IMR-90 (cell line): ENCODE measurements at regions not wholly inside any gene's neighbourhood (a gene's known extent, or its start where the extent isn't known, plus 50 kb on each side); places are given as distances from the start of the nearest gene placed in this dataset.

Source experiments
- ATAC-seq: fragments of 200-7000 bp; cut with Tn5 transposase; 2 replicates; pipeline ENCODE4 v1.9.1; 2020; ENCODE audit warnings: low read depth, mild to moderate bottlenecking, moderate library complexity
- BruUV-seq: library from RNA; stranded (reverse); fragments of 400-500 nt; replicated peaks from 2 replicates; lab custom pipeline; 2021; lab: Mats Ljungman, UMichigan
- CTCF ChIA-PET: fragments of 300-600 bp; formaldehyde crosslinking; extraction: SDS; loops from one replicate; lab custom pipeline; 2021; ENCODE audit warnings: antibody characterized with exemption; lab: Yijun Ruan, JAX
- POLR2A ChIA-PET: fragments of 300-600 bp; sonication (Branson Sonifier 250); formaldehyde crosslinking; loops from one replicate; lab custom pipeline; 2022; ENCODE audit warnings: antibody characterized with exemption; ENCODE audit not compliant: unreplicated experiment; lab: Charles Lee
- DNase-seq: peaks from one replicate; pipeline ENCODE4 v3.0.0; 2013
- H2AFZ ChIP-seq: replicated peaks from 2 replicates; pipeline ENCODE3; 2013; ENCODE audit warnings: low read length, mild to moderate bottlenecking; ENCODE audit not compliant: poor library complexity
- H2AK5ac ChIP-seq: 2 replicates; pipeline ENCODE4 v1.6.1; 2013; ENCODE audit warnings: low read depth, low read length, inconsistent platforms
- H2AK9ac ChIP-seq: replicated peaks from 2 replicates; pipeline ENCODE3; 2013; ENCODE audit warnings: mild to moderate bottlenecking, low read depth, low read length, moderate library complexity; ENCODE audit not compliant: poor library complexity
- H2BK120ac ChIP-seq: 2 replicates; pipeline ENCODE4 v1.6.1; 2013; ENCODE audit warnings: low read depth, low read length, inconsistent platforms
- H2BK15ac ChIP-seq: 3 replicates; pipeline ENCODE4 v1.6.1; 2013; ENCODE audit warnings: low read depth, low read length, inconsistent platforms
- H2BK20ac ChIP-seq: 2 replicates; pipeline ENCODE4 v1.6.1; 2013; ENCODE audit warnings: low read depth, mild to moderate bottlenecking, inconsistent platforms, low read length, moderate library complexity
- H2BK5ac ChIP-seq: 2 replicates; pipeline ENCODE4 v1.6.1; 2013; ENCODE audit warnings: mild to moderate bottlenecking, low read depth, low read length, inconsistent platforms; ENCODE audit not compliant: poor library complexity, severe bottlenecking
- H3K14ac ChIP-seq: replicated peaks from 2 replicates; pipeline ENCODE4 v1.6.1; 2013; ENCODE audit warnings: low read depth, low read length, inconsistent platforms
- H3K18ac ChIP-seq: 2 replicates; pipeline ENCODE4 v1.6.1; 2013; ENCODE audit warnings: low read depth, low read length, control low read depth
- H3K23ac ChIP-seq: 2 replicates; pipeline ENCODE4 v1.6.1; 2013; ENCODE audit warnings: low read depth, low read length, inconsistent platforms
- H3K27ac ChIP-seq: 2 replicates; pipeline ENCODE4 v1.5.1; 2013; ENCODE audit warnings: mild to moderate bottlenecking, control low read depth, low read length; ENCODE audit not compliant: insufficient read depth
- H3K27me3 ChIP-seq: 2 replicates; pipeline ENCODE4 v1.6.1; 2013; ENCODE audit warnings: low read length; ENCODE audit not compliant: control insufficient read depth, insufficient read depth
- H3K36me3 ChIP-seq: 2 replicates; pipeline ENCODE4 v1.6.1; 2013; ENCODE audit warnings: low read length, mixed read lengths; ENCODE audit not compliant: control insufficient read depth, insufficient read depth
- H3K4ac ChIP-seq: 2 replicates; pipeline ENCODE4 v1.6.1; 2013; ENCODE audit warnings: low read depth, low read length, inconsistent platforms
- H3K4me1 ChIP-seq: 2 replicates; pipeline ENCODE4 v1.6.1; 2013; ENCODE audit warnings: low read length, mixed read lengths; ENCODE audit not compliant: control insufficient read depth, insufficient read depth
- H3K4me2 ChIP-seq: 2 replicates; pipeline ENCODE4 v1.6.1; 2013; ENCODE audit warnings: low read depth, mild to moderate bottlenecking, control low read depth, low read length, moderate library complexity
- H3K4me3 ChIP-seq: 2 replicates; pipeline ENCODE4 v1.5.1; 2013; ENCODE audit warnings: low read depth, mild to moderate bottlenecking, control low read depth, low read length, moderate library complexity; ENCODE audit not compliant: insufficient read depth
- H3K56ac ChIP-seq: 2 replicates; pipeline ENCODE4 v1.6.1; 2013; ENCODE audit warnings: low read length, inconsistent platforms; ENCODE audit not compliant: insufficient read depth; ENCODE audit errors: extremely low read depth
- H3K79me1 ChIP-seq, 2 experiments: 2 replicates each; pipeline ENCODE4 v1.6.1; 2013; ENCODE audit warnings: low read length in 2 of 2, inconsistent platforms in 1 of 2, low read depth in 1 of 2
- H3K9ac ChIP-seq: 2 replicates; pipeline ENCODE4 v1.6.1; 2013; ENCODE audit warnings: low read depth, low read length, control low read depth
- H3K9me1 ChIP-seq: 2 replicates; pipeline ENCODE4 v1.6.1; 2013; ENCODE audit warnings: low read length, inconsistent platforms; ENCODE audit not compliant: insufficient read depth
- H3K9me3 ChIP-seq: 2 replicates; pipeline ENCODE4 v1.6.1; 2013; ENCODE audit warnings: low read length; ENCODE audit not compliant: control insufficient read depth, insufficient read depth
- H4K20me1 ChIP-seq: 2 replicates; pipeline ENCODE4 v1.6.1; 2013; ENCODE audit warnings: low read length, inconsistent platforms; ENCODE audit not compliant: insufficient read depth
- H4K5ac ChIP-seq: 2 replicates; pipeline ENCODE4 v1.6.1; 2013; ENCODE audit warnings: mild to moderate bottlenecking, low read depth, low read length, control low read depth
- H4K8ac ChIP-seq, 2 experiments: 2 replicates each; pipeline ENCODE4 v1.6.1; 2013; ENCODE audit warnings: low read depth in 2 of 2, low read length in 2 of 2, control low read depth in 1 of 2, inconsistent platforms in 1 of 2
- H4K91ac ChIP-seq: 2 replicates; pipeline ENCODE4 v1.6.1; 2013; ENCODE audit warnings: low read depth, low read length, inconsistent platforms; ENCODE audit not compliant: insufficient read depth
- BHLHE40 ChIP-seq: fragments of 150-350 bp; IDR thresholded peaks from 2 replicates; pipeline ENCODE4 v1.6.1; 2016; ENCODE audit warnings: mild to moderate bottlenecking, low read depth, low read length
- WGBS, 2 experiments: methylation state at CpG; one replicate each; pipeline versions ENCODE4 v1.1.5 to v1.1.7; 2013; ENCODE audit warnings: missing lambda C conversion rate in 2 of 2; ENCODE audit not compliant: insufficient read length in 1 of 2; ENCODE audit errors: extremely low coverage in 2 of 2; 5-methylcytosine and 5-hydroxymethylcytosine counted together
- dilution Hi-C: fragments of 300-500 bp; cut with HindIII; formaldehyde crosslinking; loops from one replicate; pipeline ENCODE4 v1.14.3; 2018; ENCODE audit warnings: low sequenced_read_pairs; ENCODE audit not compliant: unreplicated experiment
- in situ Hi-C: fragments of 300-500 bp; cut with MboI; formaldehyde crosslinking; loops from 3 replicates; pipeline ENCODE4 v1.14.3; 2019; ENCODE audit warnings: low sequenced_read_pairs, inconsistent platforms, mixed read lengths
- intact Hi-C: fragments of 100-400 bp; cut with micrococcal nuclease; formaldehyde crosslinking; loops from 2 replicates; pipeline ENCODE4 v1.10.0; 2022
- TF ChIP-seq, protein P1 (sequence below): fragments of 150-350 bp; IDR thresholded peaks from 2 replicates; pipeline ENCODE4 v1.6.1; 2016; ENCODE audit warnings: low read depth, mild to moderate bottlenecking, low read length, moderate library complexity, borderline replicate concordance
- TF ChIP-seq, protein P2 (sequence below): conservative IDR thresholded peaks from 2 replicates; pipeline ENCODE4 v1.5.1; 2012; ENCODE audit warnings: mild to moderate bottlenecking, low read depth, low read length, improper control_type of control experiment

DNA sequence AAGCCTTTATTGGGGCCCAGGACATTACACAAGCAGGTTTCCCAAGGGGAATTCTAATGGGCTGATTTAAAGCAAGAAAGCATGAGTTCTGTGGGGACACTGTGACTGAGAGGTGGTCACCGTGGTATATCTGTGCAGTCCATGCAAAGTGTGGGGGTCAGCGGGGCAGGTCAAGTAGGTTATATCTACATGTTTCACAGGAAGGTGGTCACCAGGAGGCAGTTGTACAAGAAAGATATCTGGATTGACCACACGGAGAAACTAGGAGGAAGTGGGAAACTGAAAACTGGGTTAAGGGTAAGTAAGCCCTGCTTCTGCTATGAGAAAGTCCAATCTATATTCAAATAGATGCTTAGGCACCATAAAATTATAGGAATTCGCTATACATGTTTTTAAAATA is 77.8 kb upstream of the CNOT2 start:
- no peak overlapping the region for H3K56ac ChIP-seq
- ChIA-PET CTCF (no interaction called here), POLR2A (no interaction called here)
- no peaks in the 10 kb centered on the region for H4K20me1 ChIP-seq
- BruUV-seq: no TSS peak
- in situ Hi-C loops: no loop called here
- H4K91ac ChIP-seq: no peak overlapping the region
- no peak overlapping the region for H3K9ac ChIP-seq
- H2AK9ac ChIP-seq: no peak overlapping the region
- no peak overlapping the region for H2BK20ac ChIP-seq
- H3K79me1 ChIP-seq: no peaks in the 10 kb centered on the region
- H2BK120ac ChIP-seq: no peak overlapping the region
- no peak for DNase-seq
- no peak for ATAC-seq
- no peak overlapping the region for H4K5ac ChIP-seq
- no peaks in the 10 kb centered on the region for H3K27me3 ChIP-seq
- H3K23ac ChIP-seq: no peak overlapping the region
- H2AFZ ChIP-seq: no peak overlapping the region
- no peaks in the 10 kb centered on the region for H3K4me1 ChIP-seq
- no peaks in the 10 kb centered on the region for H3K9me1 ChIP-seq
- TF ChIP-seq BHLHE40: no peak
- TF ChIP-seq, protein P1, sequence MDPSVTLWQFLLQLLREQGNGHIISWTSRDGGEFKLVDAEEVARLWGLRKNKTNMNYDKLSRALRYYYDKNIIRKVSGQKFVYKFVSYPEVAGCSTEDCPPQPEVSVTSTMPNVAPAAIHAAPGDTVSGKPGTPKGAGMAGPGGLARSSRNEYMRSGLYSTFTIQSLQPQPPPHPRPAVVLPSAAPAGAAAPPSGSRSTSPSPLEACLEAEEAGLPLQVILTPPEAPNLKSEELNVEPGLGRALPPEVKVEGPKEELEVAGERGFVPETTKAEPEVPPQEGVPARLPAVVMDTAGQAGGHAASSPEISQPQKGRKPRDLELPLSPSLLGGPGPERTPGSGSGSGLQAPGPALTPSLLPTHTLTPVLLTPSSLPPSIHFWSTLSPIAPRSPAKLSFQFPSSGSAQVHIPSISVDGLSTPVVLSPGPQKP: no peak
- TF ChIP-seq, protein P2, sequence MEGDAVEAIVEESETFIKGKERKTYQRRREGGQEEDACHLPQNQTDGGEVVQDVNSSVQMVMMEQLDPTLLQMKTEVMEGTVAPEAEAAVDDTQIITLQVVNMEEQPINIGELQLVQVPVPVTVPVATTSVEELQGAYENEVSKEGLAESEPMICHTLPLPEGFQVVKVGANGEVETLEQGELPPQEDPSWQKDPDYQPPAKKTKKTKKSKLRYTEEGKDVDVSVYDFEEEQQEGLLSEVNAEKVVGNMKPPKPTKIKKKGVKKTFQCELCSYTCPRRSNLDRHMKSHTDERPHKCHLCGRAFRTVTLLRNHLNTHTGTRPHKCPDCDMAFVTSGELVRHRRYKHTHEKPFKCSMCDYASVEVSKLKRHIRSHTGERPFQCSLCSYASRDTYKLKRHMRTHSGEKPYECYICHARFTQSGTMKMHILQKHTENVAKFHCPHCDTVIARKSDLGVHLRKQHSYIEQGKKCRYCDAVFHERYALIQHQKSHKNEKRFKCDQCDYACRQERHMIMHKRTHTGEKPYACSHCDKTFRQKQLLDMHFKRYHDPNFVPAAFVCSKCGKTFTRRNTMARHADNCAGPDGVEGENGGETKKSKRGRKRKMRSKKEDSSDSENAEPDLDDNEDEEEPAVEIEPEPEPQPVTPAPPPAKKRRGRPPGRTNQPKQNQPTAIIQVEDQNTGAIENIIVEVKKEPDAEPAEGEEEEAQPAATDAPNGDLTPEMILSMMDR: no peak
- no peak overlapping the region for H3K14ac ChIP-seq
- H2AK5ac ChIP-seq: no peak overlapping the region
- WGBS, 2 experiments: no CpG with 5 or more reads among the region's 4 CpGs
- H3K18ac ChIP-seq: no peak overlapping the region
- no peaks in the 10 kb centered on the region for H3K9me3 ChIP-seq
- H2BK5ac ChIP-seq: no peak overlapping the region
- no peaks in the 10 kb centered on the region for H3K36me3 ChIP-seq
- H2BK15ac ChIP-seq: no peak overlapping the region
- H3K27ac ChIP-seq: no peak overlapping the region
- no peak overlapping the region for H3K4me2 ChIP-seq
- H3K4me3 ChIP-seq: no peak overlapping the region
- intact Hi-C loops: no loop called here
- no peak overlapping the region for H4K8ac ChIP-seq
- H3K4ac ChIP-seq: no peak overlapping the region
- dilution Hi-C loops: no loop called here
